Dedifferentiated amniotic fluid mesenchymal stem cell (primary cell): ENCODE measurements at regions not wholly inside any gene's neighbourhood (a gene's known extent, or its start where the extent isn't known, plus 50 kb on each side); places are given as distances from the start of the nearest gene placed in this dataset.
"Not testable (repeated sequence)": the region's sequence is repeated elsewhere in the genome, so short reads cannot be mapped to it uniquely, and the experiment has no call there.

Experiments
- DNase-seq: peaks from one replicate; pipeline ENCODE4 v3.0.0-alpha.2; 2016; ENCODE audit errors: extremely low spot score

DNA sequence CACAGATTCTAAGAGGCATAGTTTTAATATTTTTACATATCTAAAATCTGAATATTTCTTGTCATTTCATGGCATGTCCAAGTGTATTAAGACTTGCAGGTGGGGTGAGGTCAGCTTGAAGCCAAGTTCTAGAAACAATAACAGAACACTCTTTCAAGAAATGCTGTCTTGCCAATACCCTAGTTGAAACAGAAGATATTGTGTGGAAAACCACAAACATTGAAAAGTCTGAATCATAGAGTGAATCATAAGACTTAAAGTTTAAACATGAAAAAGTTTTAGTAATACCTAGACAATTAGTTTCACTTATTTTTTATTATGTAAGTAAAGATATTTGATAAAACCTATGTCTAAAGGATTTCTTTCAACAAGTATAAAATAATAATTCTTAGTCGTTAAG is 191.5 kb upstream of the CAND1 start:
- no peak for DNase-seq

DNA sequence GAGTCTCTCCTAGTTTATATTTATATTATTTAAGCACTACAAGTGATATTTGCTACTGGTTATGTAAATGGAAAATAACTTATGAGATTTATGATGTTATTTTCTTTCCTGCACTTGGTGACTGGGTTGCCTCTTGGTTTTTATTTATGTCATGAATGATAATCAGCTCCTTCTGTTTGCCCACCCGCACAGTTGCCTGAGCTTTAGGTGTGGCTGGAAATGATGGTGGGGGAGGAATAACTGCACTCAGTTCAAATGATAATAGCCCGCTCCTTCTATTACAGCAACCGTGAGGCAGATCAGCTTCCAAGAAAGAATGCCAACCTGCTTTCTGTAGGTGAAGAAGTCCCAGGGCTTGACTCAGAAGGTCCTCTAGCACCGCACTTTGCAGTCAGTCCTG is 190.2 kb upstream of the CAND1 start:
- no peak for DNase-seq

DNA sequence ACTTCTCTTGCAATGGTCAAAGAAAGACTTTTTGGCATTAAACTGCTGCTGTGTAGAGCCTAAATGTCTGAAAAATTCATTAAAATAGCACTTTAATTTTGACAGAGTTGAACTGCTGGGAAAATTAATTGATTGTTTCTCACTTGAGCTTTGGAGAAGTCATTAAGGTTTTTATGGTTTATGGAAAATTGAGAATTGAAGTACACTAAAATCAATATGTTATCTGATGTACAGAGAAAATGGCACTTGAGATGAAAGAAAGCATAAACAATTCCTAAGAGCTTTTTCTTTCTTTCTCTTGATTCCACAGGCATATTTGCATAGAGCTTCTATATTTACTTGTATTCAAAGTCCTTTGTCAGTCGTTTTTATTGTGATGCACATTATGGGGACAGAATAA is 188.5 kb upstream of the CAND1 start:
- no peak for DNase-seq

DNA sequence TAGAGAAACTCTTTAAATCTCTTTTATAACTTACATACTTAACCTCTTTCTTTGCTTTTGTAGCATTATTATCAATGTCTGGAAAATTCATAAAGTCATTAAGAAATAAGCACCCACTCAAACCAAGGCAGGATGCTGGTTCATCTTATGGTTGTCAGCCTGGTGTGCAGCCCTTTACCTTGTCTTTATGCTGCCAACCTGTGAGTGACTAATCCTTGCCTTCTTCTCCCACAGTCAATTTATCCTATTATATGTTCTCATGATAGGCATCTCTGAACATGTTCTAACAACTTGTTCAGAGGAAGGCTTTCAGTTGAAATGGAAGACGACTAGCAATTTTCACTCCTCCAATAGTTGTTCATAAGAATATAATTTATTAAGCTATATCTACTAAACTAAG is 186.9 kb upstream of the CAND1 start:
- no peak for DNase-seq

DNA sequence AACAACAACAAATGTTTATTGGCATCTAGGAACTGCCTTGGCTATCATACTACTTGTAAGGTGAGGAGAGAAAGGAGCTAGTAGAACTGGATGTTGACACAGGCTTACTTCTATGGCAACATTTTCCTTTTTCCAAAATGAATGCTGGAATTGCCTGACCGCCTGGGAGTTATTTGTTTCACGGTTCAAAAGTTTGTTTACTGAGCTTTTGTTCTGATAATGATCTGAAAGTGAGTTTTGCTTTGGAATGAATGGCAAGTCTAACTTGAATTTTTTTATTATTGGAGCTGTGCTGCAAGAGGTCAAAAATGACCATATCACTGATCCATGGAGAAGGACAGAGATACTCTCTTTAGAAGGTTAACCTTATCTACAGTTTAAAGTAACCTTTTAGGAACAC is 183.5 kb upstream of the CAND1 start:
- no peak for DNase-seq

DNA sequence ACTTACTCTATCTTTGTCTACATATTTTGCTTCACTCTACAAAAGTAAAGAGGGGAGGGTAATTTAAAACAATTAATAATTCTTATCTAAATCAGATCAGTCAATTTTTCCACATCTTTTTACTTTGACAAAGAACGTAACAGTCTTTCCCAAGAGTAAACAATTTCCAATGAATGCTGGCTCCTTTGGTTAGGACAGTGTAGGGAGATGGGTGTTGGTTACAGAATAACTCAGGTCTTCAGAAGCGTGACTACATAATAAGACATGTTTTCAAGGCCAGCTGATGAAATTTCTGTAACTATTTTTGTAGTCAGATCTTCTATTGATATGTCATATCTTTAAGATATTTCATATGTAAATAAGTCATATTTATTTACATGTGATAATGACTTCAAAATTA is 183.0 kb upstream of the CAND1 start:
- DNase-seq: no peak

DNA sequence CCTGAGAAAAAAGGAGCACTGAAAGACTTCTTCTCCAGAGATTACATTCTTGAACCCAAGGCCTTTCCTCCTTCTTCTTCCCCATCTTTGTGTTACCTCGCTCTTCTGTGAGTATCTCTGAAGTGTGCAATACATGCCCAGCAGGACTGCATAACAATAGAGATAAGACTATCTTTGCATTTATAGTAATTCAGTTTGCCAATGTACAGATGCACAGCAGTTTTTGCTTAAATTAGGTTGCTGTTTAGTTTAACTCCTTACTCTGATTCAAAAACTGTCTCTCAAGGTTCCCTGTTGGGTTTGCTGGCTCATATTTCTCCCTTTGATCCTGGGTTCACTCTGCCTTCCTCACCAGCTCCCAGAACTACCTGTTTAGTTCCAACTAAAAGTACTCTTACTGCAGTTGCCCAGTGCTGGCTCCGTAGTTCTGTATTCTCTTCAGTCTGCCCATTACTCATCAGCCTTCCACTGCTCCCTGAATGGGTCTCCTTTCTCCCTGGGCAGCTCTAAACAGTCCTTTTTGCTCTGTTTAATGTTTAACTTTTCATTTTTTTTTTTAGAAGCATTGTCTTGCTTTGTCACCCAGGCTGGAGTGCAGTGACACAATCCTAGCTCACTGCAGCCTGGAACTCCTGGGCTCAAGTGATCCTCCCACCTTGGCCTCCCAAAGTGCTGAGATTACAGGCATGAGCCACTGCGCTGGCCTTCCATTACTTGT is 180.6 kb upstream of the CAND1 start:
- no peak for DNase-seq

DNA sequence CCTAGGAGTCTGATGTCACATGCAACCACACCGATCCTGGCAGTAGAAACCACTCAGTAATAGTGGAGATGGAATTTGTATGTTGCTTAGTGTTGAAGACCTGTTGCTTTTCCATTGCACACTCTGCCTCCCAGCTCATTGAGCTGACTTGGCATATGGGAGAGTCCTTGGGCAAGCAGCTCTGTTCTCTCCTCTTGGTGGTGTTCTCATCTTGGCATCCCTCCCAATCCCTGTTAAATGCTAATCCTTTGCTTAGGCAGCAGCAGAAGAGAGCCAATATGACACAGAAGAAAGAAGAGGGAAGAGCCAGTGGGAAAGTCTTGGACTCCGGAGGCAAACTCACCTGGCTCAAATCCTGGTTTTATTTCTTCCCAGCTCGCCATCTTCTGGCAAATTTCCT is 178.0 kb upstream of the CAND1 start:
- DNase-seq: no peak

DNA sequence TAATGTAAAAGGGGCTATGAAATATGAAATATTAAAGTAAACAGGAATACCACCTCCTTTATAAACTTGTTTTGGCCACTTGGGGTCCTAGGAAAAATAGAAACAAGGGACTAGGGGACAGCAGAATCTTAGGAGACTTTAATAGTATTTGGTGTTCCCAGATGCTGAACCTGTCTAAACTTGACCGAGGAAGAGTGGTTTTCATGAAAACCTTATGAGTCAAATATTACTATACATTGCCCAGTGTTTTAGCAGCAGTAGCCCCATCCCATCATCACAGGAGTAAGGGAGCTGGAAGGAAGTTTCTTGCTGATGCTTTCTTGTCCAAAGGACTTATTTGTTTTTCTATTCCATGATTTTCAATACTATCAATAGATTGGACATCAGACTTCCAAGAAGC is 177.5 kb upstream of the CAND1 start:
- DNase-seq: no peak

DNA sequence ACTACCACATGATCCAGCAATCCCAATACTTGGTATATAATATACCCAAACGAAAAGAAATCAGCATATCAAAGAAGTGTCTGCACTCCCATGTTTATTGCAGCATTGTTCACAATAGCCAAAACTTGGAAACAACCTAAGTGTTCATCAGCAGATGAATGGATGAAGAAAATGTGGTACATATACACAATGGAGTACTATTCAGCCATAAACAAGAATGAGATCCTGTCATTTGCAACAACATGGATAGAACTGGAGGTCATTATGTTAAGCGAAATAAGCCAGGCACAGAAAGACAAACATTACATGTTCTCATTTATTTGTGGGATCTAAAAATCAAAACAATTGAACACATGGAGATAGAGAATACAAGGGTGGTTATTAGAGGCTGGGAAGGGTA is 176.2 kb upstream of the CAND1 start:
- DNase-seq: not testable (repeated sequence)

DNA sequence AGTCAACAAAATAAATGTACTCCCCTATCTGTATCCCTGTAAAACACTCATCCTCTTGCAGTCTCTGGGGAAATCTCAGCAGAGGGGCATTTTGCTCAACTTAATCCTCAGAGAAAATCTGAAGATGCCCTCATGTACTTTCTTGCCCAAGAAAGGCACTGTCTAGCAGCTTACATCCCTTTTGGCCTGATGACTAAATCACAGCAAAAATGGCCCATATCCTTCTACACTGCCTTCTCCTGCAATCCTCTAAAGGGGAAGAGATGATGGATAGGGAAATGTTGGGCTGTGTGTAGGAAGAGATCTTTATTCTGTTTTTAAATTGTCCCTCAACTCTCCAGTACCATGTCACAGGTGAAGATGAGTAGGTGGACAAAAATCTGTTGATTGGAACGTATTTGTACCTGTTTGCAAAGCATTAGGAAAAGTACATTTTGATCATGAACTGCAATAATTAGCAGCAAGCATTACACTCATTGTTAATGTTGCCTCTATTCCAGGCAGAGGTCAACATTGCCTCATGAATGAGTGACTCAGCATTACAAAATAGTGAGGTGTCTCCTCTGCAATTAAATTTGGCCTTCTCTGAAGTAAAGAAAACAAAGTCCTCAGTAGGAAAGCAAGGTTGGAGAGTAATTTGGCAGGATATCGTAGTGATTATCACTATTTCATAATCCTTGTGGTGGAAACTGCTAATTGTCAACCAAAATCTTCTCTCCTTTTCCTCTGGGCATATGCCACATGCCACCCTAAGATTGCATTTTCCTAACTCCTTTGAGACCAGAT is 172.4 kb upstream of the CAND1 start:
- DNase-seq: no peak

DNA sequence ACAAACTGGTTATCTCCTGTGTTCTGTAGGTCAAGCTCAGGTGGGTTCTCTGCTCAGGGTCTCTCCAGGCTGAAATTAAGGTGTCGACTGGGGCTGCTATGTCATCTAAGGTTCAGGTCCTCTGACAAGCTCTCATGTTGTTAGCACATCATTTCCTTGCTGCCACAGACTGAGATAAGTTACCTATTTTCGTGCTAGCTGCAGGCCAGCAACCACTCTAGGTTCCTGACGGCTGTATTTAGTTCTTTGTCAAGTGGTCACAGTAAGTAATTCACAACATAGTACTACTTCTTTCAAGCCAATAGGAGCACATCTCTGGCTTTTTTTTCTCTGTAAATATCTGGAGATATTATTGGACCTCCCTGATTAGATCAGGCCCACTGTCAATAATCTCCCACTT is 169.3 kb upstream of the CAND1 start:
- no peak for DNase-seq

DNA sequence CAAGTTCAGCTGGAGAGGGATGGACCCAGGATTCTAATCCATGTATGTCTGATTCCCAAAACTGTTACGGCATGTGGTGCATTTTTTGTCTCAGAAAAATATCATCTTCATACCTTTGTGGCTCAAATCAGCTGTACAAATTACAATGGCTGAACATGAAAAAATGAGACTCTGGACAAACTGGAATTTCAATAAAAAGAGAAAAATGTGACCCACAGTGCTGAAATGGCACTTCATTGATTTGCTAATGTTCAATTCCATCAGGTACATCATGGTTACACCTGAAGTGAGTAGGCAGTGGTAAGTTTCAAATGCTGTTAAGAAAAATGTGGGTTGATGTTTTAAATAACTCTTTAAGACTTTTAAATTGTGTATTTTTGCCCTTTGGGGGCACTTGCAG is 165.6 kb upstream of the CAND1 start:
- no peak for DNase-seq

DNA sequence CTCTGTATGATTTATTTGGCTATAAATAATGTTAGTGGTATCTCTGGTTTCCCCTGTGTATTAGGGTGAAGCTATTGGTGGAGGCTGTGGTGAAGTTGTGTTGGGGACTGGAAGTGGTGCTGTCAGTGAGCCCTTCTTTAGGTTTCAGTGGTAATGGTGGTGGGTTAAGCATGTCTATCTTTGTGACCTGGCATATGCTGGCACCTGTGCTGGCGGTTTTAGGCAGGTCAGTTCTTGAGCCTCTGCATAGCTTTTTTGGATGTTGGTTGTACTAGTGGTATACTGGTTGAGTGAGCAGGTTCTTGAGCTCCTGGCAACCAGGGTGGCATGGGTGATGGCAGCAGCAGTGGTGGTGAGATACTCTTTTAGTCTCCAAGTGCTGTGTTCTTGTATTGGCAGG is 161.9 kb upstream of the CAND1 start:
- DNase-seq: no peak

DNA sequence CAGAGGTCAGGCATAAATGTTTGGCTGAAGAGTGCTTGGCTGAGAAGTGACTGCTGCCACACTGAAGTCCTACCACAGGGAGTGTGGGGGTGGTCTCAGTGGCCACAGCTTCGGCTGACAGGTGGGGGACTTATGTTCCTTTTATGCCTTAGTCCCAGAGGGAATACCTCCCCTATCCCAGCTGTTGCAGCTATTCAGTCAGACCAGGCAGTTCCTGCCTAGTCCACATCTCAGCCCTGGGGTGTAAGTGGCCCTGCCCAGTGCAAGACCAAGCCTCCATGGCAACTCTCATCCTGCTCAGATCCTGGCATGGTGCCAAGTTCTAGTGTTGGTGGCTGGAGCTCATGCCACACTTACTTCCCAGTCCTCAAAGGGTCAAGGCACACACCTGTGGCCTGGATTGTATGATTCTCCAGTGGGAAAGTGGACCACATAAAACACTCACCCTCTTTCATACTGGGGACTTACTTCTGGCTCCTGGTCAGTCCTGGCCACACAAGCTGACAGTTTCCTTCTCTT is 161.3 kb upstream of the CAND1 start:
- DNase-seq: no peak

DNA sequence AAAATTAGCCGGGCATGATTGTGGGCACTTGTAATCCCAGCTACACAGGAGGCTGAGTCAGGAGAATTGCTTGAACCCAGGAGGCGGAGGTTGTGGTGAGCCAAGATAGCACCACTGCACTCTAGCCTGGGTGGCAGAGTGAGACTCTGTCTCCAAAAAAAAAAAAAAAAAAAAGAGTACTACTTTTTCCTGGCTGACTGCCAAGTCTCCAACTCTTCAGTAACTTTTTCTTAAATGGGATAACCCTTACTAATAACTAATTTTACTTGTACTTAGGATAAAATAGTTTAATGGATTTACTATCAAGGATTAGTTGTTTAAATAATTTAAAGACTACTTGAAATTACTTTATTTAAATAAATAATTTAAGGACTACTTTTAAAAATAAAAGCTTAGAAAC is 158.8 kb upstream of the CAND1 start:
- DNase-seq: not testable (repeated sequence)

DNA sequence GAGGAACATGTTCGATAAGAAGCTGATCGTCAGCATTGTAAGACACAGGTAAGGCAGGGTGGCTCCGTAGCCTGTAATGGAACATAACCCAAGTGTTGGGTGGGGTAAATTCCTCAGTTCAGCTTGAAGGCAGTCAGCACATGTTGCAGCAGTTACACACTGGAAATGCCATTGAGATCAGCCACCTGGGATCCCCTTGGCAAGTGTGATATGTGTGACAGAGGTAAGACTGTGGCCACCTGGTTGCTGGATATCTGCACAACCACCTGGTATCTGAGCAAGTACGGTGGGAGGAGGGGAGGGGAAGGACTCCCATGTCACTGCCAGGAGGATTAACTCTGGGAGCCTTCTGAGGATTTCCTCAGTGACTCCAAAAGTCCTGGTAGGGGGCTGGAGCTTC is 158.0 kb upstream of the CAND1 start:
- DNase-seq: no peak

DNA sequence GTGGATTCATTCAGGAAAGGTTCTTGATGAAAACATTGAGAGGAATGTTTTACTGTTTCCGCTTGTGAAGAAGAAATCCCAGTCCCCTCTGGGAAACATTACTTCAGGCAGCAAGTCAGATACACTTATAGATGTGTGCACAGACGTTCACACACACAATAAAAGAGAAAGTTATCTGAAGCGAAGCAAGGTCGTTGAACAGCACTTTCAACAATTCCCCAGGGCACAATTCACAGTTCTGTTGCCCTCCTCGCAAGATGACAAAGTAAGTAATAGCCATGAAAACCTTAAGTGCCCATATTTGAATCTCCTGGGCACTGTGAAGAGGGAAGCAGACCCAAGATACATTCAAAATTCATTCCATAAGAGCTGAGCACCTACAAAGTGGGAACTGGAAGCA is 156.6 kb upstream of the CAND1 start:
- DNase-seq: no peak

DNA sequence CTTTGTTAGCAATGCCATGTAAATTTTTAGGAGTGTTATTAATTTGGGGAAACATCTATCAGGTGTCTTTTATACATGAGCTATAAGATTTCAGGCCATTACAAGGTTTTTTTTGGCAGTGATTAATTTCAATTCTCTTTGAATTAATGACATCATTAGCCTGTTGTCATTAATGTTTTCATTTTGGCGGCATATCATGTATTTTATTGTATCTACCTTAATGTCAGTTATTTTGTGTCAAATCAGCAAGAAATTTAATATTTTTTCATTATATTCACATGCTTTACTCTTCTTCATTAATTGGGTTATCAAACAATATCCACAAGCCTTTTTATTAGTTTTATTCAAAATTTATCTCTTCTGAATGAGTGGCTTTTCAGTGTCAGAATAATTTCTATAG is 153.0 kb upstream of the CAND1 start:
- DNase-seq: no peak

DNA sequence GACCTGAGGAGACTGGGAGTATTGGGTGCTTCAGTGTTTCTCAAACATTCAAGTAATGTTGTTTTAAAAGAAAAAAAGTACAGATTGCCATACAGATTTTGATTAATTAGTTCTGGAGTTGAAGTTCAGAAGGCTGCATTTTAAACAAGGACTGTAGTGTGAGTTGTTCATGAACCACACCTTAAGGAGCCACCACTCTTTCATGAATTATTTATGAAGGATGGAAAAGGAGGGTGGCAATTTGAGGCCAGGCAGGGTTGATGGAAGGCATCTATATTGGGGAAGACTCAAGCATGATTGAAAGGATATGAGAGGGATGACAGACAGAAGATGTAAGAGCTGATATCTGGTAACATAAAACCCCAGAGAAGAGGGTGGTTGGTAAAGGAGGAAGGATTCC is 146.6 kb upstream of the CAND1 start:
- no peak for DNase-seq

DNA sequence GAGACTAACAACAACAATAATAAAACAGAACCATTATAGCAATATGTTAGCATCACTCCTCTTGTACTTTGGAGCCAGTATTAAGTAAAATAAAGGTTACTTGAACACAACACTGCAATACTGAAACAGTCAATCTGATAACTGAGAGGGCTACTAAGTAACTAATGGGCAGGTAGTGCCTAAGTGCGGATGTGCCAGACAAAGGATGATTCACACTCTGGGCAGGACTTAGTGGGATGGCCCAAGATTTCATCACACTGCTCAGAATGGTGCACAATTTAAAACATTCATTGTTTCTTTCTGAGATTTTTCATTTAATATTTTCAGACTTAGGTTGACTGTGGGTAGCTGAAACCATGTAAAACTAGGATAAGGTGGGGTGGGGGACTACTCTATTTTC is 131.9 kb upstream of the CAND1 start:
- no peak for DNase-seq

DNA sequence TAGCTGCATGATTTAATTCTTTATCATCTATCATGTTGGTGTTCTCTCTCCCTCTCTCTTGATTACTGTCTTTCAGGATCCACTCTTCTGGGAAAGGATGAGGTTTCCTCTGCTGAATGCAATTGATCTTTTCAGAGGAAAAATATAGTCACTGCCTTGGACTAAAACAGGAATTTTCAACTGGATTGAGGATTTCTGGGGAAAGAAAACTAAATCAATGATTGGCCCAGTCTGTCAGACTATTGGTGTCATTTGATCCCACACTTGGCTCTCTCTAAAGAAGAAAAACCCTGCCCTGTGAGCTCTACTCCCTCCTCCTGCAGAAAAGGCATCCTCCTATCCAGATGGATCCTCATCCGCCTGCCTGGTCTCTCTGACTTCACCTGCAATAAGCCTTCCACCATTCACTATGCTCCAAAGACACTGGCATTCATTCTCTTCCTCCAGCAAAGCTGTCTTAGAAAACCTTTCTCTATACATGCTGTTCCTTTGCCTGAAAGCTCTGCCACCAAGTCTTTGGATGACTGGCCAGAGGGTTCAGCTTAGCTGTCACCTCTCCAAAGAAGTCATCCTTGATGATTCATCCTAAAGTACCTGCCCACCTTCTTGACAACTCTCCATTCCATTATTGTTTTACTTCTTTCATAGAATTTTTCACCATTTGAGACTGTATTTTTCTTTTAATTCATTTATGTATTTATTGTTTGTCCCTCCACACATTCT is 127.7 kb upstream of the CAND1 start:
- DNase-seq: no peak

DNA sequence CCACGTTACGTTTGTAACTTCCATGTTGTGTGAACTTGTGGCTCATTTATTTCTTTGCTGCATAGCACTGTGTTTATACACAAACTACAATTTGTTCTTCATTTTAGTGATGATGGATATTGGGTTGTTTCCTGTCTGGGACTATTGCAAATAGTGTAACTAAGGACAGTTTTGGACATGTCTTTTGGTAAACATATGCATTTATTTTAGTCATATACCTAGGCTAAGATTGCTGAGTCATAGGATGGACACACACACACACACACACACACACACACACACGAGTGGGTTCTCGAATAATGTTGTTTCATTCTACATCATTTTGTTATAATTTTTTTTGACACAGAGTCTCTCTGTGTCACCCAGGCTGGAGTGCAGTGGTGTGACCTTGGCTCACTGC is 123.5 kb upstream of the CAND1 start:
- no peak for DNase-seq
